ENCODE measurements at regions not wholly inside any gene's neighbourhood (a gene's known extent, or its start where the extent isn't known, plus 50 kb on each side); places are given as distances from the start of the nearest gene placed in this dataset.

DNA sequence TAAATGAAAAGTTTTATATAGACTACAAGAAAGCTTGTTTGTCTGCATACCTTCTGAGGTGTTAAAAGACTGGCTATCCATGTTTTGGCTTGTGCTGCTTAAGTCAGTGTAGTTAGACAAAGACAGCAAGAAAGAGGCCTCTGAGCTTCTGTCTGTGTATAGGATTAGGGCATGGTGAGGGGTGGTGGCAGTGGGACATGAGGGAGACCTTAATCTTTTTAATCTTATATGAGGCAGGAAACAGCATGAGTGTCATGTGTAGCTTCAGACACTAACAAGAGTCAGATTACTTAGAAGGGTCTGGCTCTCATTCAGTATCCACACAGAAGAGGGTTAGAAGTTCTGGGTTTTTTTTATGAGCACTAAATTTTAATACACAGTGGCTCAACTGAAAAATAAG lies 213.3 kb downstream of the GABRG1 start:
- intact Hi-C loops (cut with micrococcal nuclease), result no loop called here
- TF ChIP-seq, protein P1, sequence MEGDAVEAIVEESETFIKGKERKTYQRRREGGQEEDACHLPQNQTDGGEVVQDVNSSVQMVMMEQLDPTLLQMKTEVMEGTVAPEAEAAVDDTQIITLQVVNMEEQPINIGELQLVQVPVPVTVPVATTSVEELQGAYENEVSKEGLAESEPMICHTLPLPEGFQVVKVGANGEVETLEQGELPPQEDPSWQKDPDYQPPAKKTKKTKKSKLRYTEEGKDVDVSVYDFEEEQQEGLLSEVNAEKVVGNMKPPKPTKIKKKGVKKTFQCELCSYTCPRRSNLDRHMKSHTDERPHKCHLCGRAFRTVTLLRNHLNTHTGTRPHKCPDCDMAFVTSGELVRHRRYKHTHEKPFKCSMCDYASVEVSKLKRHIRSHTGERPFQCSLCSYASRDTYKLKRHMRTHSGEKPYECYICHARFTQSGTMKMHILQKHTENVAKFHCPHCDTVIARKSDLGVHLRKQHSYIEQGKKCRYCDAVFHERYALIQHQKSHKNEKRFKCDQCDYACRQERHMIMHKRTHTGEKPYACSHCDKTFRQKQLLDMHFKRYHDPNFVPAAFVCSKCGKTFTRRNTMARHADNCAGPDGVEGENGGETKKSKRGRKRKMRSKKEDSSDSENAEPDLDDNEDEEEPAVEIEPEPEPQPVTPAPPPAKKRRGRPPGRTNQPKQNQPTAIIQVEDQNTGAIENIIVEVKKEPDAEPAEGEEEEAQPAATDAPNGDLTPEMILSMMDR (IDR thresholded peaks at IDR 0.05; ENCODE audit: borderline replicate concordance), result no peak
- no peak overlapping the region for H3K27ac ChIP-seq (replicated peaks)
- no peak for DNase-seq
- H3K4me1 ChIP-seq, result no peaks in the 10 kb centered on the region
- H3K9me3 ChIP-seq (replicated peaks), result no peaks in the 10 kb centered on the region
- H3K36me3 ChIP-seq, result no peaks in the 10 kb centered on the region
- no peak overlapping the region for H3K4me3 ChIP-seq
- no peaks in the 10 kb centered on the region for H3K27me3 ChIP-seq (ENCODE audit: low read depth)

DNA sequence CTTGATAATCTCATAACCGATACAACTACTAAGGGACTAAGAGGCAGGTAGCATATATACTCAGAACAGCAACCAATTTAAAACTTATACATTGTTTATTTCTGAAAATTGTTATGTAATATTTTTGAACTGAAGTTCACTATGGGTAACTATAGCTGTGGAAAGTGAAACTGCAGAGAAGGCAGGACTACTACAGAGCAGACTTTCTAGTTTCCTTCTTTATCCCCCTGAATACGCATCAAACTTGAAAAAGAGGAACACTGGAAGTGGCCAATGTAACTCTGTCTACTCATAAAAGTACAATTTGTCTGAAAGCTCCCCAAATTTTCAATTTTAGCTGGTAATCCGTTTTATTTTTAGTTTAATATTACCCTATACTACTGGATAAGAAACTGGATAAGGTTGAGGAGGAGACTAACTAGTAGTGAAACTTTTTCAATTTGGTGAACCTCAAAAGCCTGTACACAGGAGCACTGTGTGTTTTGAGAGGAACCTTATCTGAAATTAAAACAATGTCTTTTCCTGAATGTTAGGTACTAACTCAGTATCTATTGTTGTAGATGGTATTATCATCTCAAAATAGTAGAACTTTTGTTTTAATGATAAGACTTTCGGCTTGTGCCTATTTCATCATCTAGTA lies 225.8 kb downstream of the GABRG1 start:
- TF ChIP-seq, protein P1 (IDR thresholded peaks at IDR 0.05; ENCODE audit: borderline replicate concordance), result no peak
- peaks cover 30% of the 10 kb centered on the region for H3K9me3 ChIP-seq (replicated peaks)
- H3K4me3 ChIP-seq, result no peak overlapping the region
- no peaks in the 10 kb centered on the region for H3K36me3 ChIP-seq
- H3K4me1 ChIP-seq, result no peaks in the 10 kb centered on the region
- no peak overlapping the region for H3K27ac ChIP-seq (replicated peaks)
- no peaks in the 10 kb centered on the region for H3K27me3 ChIP-seq (ENCODE audit: low read depth)
- no peak for DNase-seq
- intact Hi-C loops (cut with micrococcal nuclease), result no loop called here

DNA sequence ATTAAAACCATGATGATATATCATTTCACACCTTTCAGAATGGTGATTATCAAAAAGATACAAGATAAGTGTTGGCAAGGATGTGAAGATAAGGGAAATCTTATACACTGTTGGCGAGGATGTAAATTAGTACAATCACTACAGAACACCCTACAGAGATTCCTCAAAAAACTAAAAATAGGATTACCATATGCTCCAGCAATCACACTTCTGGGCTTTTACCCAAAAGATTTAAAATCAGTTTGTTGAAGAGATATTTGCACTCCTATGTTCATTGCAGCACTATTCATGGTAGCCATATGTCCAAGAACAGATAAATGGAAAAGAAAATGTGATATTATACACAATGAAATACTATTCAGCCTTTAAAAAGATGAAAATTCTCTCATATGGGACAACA lies 240.4 kb downstream of the GABRG1 start:
- TF ChIP-seq, protein P1 (IDR thresholded peaks at IDR 0.05; ENCODE audit: borderline replicate concordance), result no peak
- Histone ChIP-seq H3K9me3 (replicated peaks) (peaks cover 51% of the 10 kb centered on the region), H3K36me3 (no peaks in the 10 kb centered on the region), H3K27ac (replicated peaks) (no peak overlapping the region), H3K4me1 (no peaks in the 10 kb centered on the region), H3K27me3 (ENCODE audit: low read depth) (no peaks in the 10 kb centered on the region), H3K4me3 (no peak overlapping the region)
- intact Hi-C loops (cut with micrococcal nuclease), result no loop called here
- DNase-seq, result no peak

DNA sequence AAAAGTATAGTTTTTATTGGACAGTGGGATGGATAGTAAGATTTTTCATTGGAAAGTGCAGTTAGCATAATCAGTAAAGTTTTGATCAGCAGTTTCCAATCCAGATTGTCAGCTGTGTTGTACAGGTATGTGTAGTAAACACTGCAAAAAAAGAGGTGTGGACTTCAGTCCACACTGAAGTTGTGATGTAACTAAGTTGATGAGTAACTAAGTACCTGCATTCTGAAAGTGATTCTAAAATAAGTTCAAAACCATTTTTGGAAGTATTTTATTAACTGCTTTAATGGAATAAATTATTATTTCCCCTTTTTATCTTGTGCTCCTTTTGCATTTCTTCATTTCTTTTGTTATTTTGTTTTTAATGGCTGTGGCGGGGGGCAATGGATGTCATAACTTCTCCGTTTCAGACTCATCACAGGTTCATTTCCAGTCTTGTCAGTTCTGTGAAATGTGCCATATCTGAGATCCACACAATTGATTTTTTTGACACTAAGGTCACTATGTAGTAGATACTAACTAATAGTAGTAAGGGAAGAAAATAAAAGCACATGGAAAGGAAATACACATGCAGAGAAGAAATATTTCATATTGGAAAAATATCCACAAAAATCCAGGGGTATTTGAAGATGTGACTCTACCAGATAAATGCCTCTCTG lies 247.5 kb downstream of the GABRG1 start:
- Histone ChIP-seq H3K4me1 (no peaks in the 10 kb centered on the region), H3K27ac (replicated peaks) (no peak overlapping the region), H3K27me3 (ENCODE audit: low read depth) (no peaks in the 10 kb centered on the region), H3K36me3 (no peaks in the 10 kb centered on the region), H3K9me3 (replicated peaks) (no peaks in the 10 kb centered on the region), H3K4me3 (no peak overlapping the region)
- TF ChIP-seq, protein P1 (IDR thresholded peaks at IDR 0.05; ENCODE audit: borderline replicate concordance), result no peak
- intact Hi-C loops (cut with micrococcal nuclease), result no loop called here
- no peak for DNase-seq

DNA sequence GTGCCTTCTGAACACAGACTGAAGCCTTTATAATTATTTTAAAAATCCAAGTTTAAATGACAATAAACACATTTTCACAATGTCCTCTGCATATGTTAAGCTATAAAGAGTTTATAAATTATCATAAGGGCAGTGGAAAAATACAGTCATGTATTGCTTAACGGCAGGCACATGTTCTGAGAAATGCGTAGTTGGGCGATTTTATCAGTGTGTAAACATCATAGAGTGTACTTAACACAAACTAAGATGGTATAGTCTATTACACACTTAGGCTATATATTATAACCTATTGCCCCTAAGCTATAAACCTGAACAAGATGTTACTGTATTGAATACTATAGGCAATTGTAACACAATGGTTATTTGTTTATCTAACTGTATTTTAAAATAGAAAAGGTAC lies 254.7 kb downstream of the GABRG1 start:
- Histone ChIP-seq H3K36me3 (no peaks in the 10 kb centered on the region), H3K27ac (replicated peaks) (no peak overlapping the region), H3K9me3 (replicated peaks) (no peaks in the 10 kb centered on the region), H3K4me3 (no peak overlapping the region), H3K27me3 (ENCODE audit: low read depth) (no peaks in the 10 kb centered on the region), H3K4me1 (no peaks in the 10 kb centered on the region)
- no peak for DNase-seq
- intact Hi-C loops (cut with micrococcal nuclease), result no loop called here
- TF ChIP-seq, protein P1 (IDR thresholded peaks at IDR 0.05; ENCODE audit: borderline replicate concordance), result no peak
